ENCODE measurements at regions not wholly inside any gene's neighbourhood (a gene's known extent, or its start where the extent isn't known, plus 50 kb on each side); places are given as distances from the start of the nearest gene placed in this dataset.

- peak overlapping the region; percentile 24 for H3K4me2 ChIP-seq (ENCODE audit: insufficient read depth, low read length)
- H3K9ac ChIP-seq (replicated peaks; ENCODE audit: extremely low read depth, insufficient read depth, low read length), result no peak overlapping the region
- DNase-seq (ENCODE audit: low read depth, low spot score) (peak; percentile 28), FAIRE-seq (no peak)
- TF ChIP-seq MYC (IDR thresholded peaks at IDR 0.05; ENCODE audit: low read depth, low read length) (no peak), JUN (IDR thresholded peaks at IDR 0.05; ENCODE audit: borderline replicate concordance, insufficient read depth, insufficient read length, low read depth) (no peak)
- H3K4me1 ChIP-seq (ENCODE audit: control insufficient read depth, extremely low read depth, insufficient read depth, low read length), result peaks cover 10% of the 10 kb centered on the region
- ChIA-PET POLR2A (no interaction called here), CTCF (interaction anchor here (1.7 kb wide), 1 partner anchor 11 kb away, joined by 3 read pairs; no protein-coding TSS in a partner anchor)
- no peaks in the 10 kb centered on the region for H4K20me1 ChIP-seq (replicated peaks; ENCODE audit: control insufficient read depth, extremely low read depth, insufficient read depth, low read length)
- no peaks in the 10 kb centered on the region for H3K79me2 ChIP-seq (ENCODE audit: control insufficient read depth, insufficient read depth, low read length)
- peak overlapping the region; percentile 3 for H2AFZ ChIP-seq (ENCODE audit: low read depth, low read length)
- no peaks in the 10 kb centered on the region for H3K36me3 ChIP-seq (ENCODE audit: control insufficient read depth in 2 of 2, extremely low read depth in 1 of 2, insufficient read depth in 2 of 2, low read length in 2 of 2)
- no peaks in the 10 kb centered on the region for H3K9me3 ChIP-seq (replicated peaks; ENCODE audit: control insufficient read depth, insufficient read depth, low read length)
- H3K27ac ChIP-seq (ENCODE audit: insufficient read depth, low read depth, low read length), result no peak overlapping the region
- dilution Hi-C loops (cut with MboI; ENCODE audit: extremely low pct_ligation_motif_present, low sequenced_read_pairs), result no loop called here
- no peaks in the 10 kb centered on the region for H3K9me1 ChIP-seq (replicated peaks; ENCODE audit: control insufficient read depth, extremely low read depth, insufficient read depth, low read length)
- H3K4me3 ChIP-seq (replicated peaks in 1 of 3; ENCODE audit: insufficient read depth in 1 of 3, low read depth in 1 of 3, low read length in 3 of 3), result no peak overlapping the region
- intact Hi-C loops (cut with micrococcal nuclease), result no loop called here
- no TSS peak for BruUV-seq (replicated peaks)
- no peaks in the 10 kb centered on the region for H3K27me3 ChIP-seq (ENCODE audit: control insufficient read depth in 2 of 2, insufficient read depth in 2 of 2, low read length in 2 of 2)
Measured at GRCh38 chr9:108134486-108135128, 645.0 kb upstream of the KLF4 start.

- ChIA-PET CTCF (no interaction called here), POLR2A (no interaction called here)
- Histone ChIP-seq H3K27me3 (ENCODE audit: control insufficient read depth in 2 of 2, insufficient read depth in 2 of 2, low read length in 2 of 2) (no peaks in the 10 kb centered on the region), H3K9me3 (replicated peaks; ENCODE audit: control insufficient read depth, insufficient read depth, low read length) (no peaks in the 10 kb centered on the region), H4K20me1 (replicated peaks; ENCODE audit: control insufficient read depth, extremely low read depth, insufficient read depth, low read length) (no peaks in the 10 kb centered on the region), H3K4me1 (ENCODE audit: control insufficient read depth, extremely low read depth, insufficient read depth, low read length) (peaks cover 10% of the 10 kb centered on the region), H3K4me2 (ENCODE audit: insufficient read depth, low read length) (no peak overlapping the region), H2AFZ (ENCODE audit: low read depth, low read length) (no peak overlapping the region), H3K9ac (replicated peaks; ENCODE audit: extremely low read depth, insufficient read depth, low read length) (no peak overlapping the region), H3K27ac (ENCODE audit: insufficient read depth, low read depth, low read length) (no peak overlapping the region), H3K79me2 (ENCODE audit: control insufficient read depth, insufficient read depth, low read length) (no peaks in the 10 kb centered on the region), H3K9me1 (replicated peaks; ENCODE audit: control insufficient read depth, extremely low read depth, insufficient read depth, low read length) (no peaks in the 10 kb centered on the region), H3K36me3 (ENCODE audit: control insufficient read depth in 2 of 2, extremely low read depth in 1 of 2, insufficient read depth in 2 of 2, low read length in 2 of 2) (no peaks in the 10 kb centered on the region), H3K4me3 (replicated peaks in 1 of 3; ENCODE audit: insufficient read depth in 1 of 3, low read depth in 1 of 3, low read length in 3 of 3) (no peak overlapping the region)
- FAIRE-seq (no peak), DNase-seq (ENCODE audit: low read depth, low spot score) (no peak)
- dilution Hi-C loops (cut with MboI; ENCODE audit: extremely low pct_ligation_motif_present, low sequenced_read_pairs) (no loop called here), intact Hi-C loops (cut with micrococcal nuclease) (no loop called here)
- no peak for TF ChIP-seq GATA2 (IDR thresholded peaks at IDR 0.05; ENCODE audit: insufficient read depth, insufficient read length, low read depth, low read length)
- TF ChIP-seq, protein P1, sequence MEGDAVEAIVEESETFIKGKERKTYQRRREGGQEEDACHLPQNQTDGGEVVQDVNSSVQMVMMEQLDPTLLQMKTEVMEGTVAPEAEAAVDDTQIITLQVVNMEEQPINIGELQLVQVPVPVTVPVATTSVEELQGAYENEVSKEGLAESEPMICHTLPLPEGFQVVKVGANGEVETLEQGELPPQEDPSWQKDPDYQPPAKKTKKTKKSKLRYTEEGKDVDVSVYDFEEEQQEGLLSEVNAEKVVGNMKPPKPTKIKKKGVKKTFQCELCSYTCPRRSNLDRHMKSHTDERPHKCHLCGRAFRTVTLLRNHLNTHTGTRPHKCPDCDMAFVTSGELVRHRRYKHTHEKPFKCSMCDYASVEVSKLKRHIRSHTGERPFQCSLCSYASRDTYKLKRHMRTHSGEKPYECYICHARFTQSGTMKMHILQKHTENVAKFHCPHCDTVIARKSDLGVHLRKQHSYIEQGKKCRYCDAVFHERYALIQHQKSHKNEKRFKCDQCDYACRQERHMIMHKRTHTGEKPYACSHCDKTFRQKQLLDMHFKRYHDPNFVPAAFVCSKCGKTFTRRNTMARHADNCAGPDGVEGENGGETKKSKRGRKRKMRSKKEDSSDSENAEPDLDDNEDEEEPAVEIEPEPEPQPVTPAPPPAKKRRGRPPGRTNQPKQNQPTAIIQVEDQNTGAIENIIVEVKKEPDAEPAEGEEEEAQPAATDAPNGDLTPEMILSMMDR (IDR thresholded peaks at IDR 0.05; ENCODE audit: extremely low read depth in 1 of 2, insufficient read depth in 1 of 2, low read depth in 1 of 2, low read length in 2 of 2), result no peak
- TF ChIP-seq POLR2A (IDR thresholded peaks at IDR 0.05; ENCODE audit: low read depth, low read length), result no peak
- TF ChIP-seq, protein P2, sequence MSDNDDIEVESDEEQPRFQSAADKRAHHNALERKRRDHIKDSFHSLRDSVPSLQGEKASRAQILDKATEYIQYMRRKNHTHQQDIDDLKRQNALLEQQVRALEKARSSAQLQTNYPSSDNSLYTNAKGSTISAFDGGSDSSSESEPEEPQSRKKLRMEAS (IDR thresholded peaks at IDR 0.05; ENCODE audit: insufficient read depth, insufficient read length), result no peak
- TF ChIP-seq MYC (IDR thresholded peaks at IDR 0.05; ENCODE audit: low read depth, low read length), result no peak
- TF ChIP-seq EZH2 (IDR thresholded peaks at IDR 0.05; ENCODE audit: borderline replicate concordance, low read depth, low read length, severe bottlenecking), result no peak
- no peak for TF ChIP-seq POLR2AphosphoS5 (IDR thresholded peaks at IDR 0.05; ENCODE audit: insufficient read depth, low read depth, low read length)
- no peak for TF ChIP-seq FOS (IDR thresholded peaks at IDR 0.05; ENCODE audit: borderline replicate concordance, insufficient read depth, low read length)
- no TSS peak for BruUV-seq (replicated peaks)
Measured at GRCh38 chr9:108133680-108134079, 644.1 kb upstream of the KLF4 start.

Data from endothelial cell of umbilical vein (primary cell).